Panc1 (cell line): ENCODE measurements at regions not wholly inside any gene's neighbourhood (a gene's known extent, or its start where the extent isn't known, plus 50 kb on each side); places are given as distances from the start of the nearest gene placed in this dataset.

ENCODE experiments used
- ATAC-seq: fragments of 200-7000 bp; cut with Tn5 transposase; 2 replicates; pipeline ENCODE4 v1.9.1; 2020; ENCODE audit warnings: mild to moderate bottlenecking, moderate library complexity
- BruUV-seq: library from RNA; stranded (reverse); fragments of 400-500 nt; replicated peaks from 2 replicates; lab custom pipeline; 2021; lab: Mats Ljungman, UMichigan
- CTCF ChIA-PET: fragments of 300-600 bp; sonication (Branson Sonifier 250); formaldehyde crosslinking; loops from one replicate; lab custom pipeline; 2022; ENCODE audit warnings: antibody characterized with exemption; lab: Charles Lee
- POLR2A ChIA-PET: fragments of 300-600 bp; sonication (Branson Sonifier 250); formaldehyde crosslinking; loops from one replicate; lab custom pipeline; 2022; ENCODE audit warnings: antibody characterized with exemption; lab: Charles Lee
- DNase-seq: peaks from one replicate; pipeline ENCODE4 v3.0.0-alpha.2; 2010; ENCODE audit warnings: low read depth, low spot score
- H3K27ac ChIP-seq: 2 replicates; pipeline ENCODE4 v1.5.1; 2011; ENCODE audit warnings: mild to moderate bottlenecking, low read length, inconsistent platforms
- H3K27me3 ChIP-seq: fragments of 200-500 bp; sonication (Bioruptor generic); 2 replicates; pipeline ENCODE4 v1.6.0; 2014; ENCODE audit warnings: low read length, inconsistent platforms; ENCODE audit not compliant: control insufficient read depth, insufficient read depth
- H3K36me3 ChIP-seq: fragments of 200-500 bp; sonication (Bioruptor generic); 2 replicates; pipeline ENCODE4 v1.5.1; 2014; ENCODE audit warnings: inconsistent platforms, mild to moderate bottlenecking, low read length, moderate library complexity; ENCODE audit not compliant: control insufficient read depth, insufficient read depth
- H3K4me1 ChIP-seq: 2 replicates; pipeline ENCODE4 v1.5.1; 2011; ENCODE audit warnings: inconsistent platforms, mild to moderate bottlenecking, low read length, moderate library complexity; ENCODE audit not compliant: control insufficient read depth, insufficient read depth
- H3K4me3 ChIP-seq, 2 experiments: 2 replicates each; pipeline ENCODE4 v1.5.1; 2011 to 2012; ENCODE audit warnings: low read depth in 2 of 2, low read length in 2 of 2, mild to moderate bottlenecking in 2 of 2, inconsistent platforms in 1 of 2, moderate library complexity in 1 of 2
- H3K9me3 ChIP-seq: fragments of 200-500 bp; sonication (Bioruptor generic); 2 replicates; pipeline ENCODE4 v1.5.1; 2014; ENCODE audit warnings: low read depth, mild to moderate bottlenecking, inconsistent platforms, low read length, moderate library complexity; ENCODE audit not compliant: control insufficient read depth, insufficient read depth
- POLR2AphosphoS5 ChIP-seq: IDR thresholded peaks from 2 replicates; pipeline ENCODE4 v1.6.1; 2012; ENCODE audit warnings: mild to moderate bottlenecking, low read depth, low read length, moderate library complexity
- SIN3A ChIP-seq: IDR thresholded peaks from 2 replicates; pipeline ENCODE4 v1.6.1; 2012; ENCODE audit warnings: low read depth, mild to moderate bottlenecking, low read length, moderate library complexity, borderline replicate concordance; ENCODE audit not compliant: insufficient read depth
- TCF7L2 ChIP-seq: IDR thresholded peaks from 2 replicates; pipeline ENCODE4 v1.6.1; 2011; ENCODE audit warnings: mild to moderate bottlenecking, low read depth, low read length, inconsistent platforms
- in situ Hi-C: cut with HindIII; loops from 2 replicates; pipeline ENCODE4 v1.10.0; 2016; ENCODE audit warnings: low sequenced_read_pairs, low pct_unique_long_range_greater_than_20kb
- intact Hi-C: fragments of 100-400 bp; cut with micrococcal nuclease; formaldehyde crosslinking; loops from one replicate; pipeline ENCODE4 v1.10.0; 2022; ENCODE audit not compliant: unreplicated experiment
- TF ChIP-seq, protein P1 (sequence below): fragments of 450-650 bp; IDR thresholded peaks from 2 replicates; pipeline ENCODE4 v1.5.1; 2017; ENCODE audit warnings: mild to moderate bottlenecking
- TF ChIP-seq, protein P2 (sequence below), 2 experiments: IDR thresholded peaks; 2 replicates each; pipeline ENCODE4 v1.6.1; 2011 to 2012; ENCODE audit warnings: low read depth in 2 of 2, control low read depth in 1 of 2, low read length in 1 of 2, mild to moderate bottlenecking in 1 of 2, moderate library complexity in 1 of 2; ENCODE audit not compliant: insufficient read depth in 1 of 2

DNA sequence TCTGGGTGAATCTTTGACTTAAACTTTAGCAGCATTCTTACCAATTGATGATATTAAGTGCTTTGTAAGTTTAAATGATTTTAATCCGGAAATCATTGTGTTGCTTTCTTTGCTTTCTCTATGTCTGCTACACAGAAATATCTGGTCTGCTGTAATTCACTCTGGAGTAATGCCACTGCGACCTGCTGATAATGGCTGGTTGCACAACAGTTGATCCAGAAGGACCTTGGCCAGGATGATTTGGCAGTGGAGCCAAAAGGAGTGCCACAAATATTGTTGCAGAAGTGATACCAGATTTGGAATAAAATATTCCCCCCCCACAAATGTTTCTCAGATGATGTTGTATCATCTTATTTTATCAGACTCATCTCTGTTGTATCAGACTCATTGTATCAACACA is 2063.9 kb downstream of the MRPL39 start:
- TF ChIP-seq TCF7L2 (no peak), POLR2AphosphoS5 (no peak), SIN3A (no peak)
- TF ChIP-seq, protein P1, sequence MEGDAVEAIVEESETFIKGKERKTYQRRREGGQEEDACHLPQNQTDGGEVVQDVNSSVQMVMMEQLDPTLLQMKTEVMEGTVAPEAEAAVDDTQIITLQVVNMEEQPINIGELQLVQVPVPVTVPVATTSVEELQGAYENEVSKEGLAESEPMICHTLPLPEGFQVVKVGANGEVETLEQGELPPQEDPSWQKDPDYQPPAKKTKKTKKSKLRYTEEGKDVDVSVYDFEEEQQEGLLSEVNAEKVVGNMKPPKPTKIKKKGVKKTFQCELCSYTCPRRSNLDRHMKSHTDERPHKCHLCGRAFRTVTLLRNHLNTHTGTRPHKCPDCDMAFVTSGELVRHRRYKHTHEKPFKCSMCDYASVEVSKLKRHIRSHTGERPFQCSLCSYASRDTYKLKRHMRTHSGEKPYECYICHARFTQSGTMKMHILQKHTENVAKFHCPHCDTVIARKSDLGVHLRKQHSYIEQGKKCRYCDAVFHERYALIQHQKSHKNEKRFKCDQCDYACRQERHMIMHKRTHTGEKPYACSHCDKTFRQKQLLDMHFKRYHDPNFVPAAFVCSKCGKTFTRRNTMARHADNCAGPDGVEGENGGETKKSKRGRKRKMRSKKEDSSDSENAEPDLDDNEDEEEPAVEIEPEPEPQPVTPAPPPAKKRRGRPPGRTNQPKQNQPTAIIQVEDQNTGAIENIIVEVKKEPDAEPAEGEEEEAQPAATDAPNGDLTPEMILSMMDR, result no peak
- TF ChIP-seq, protein P2, sequence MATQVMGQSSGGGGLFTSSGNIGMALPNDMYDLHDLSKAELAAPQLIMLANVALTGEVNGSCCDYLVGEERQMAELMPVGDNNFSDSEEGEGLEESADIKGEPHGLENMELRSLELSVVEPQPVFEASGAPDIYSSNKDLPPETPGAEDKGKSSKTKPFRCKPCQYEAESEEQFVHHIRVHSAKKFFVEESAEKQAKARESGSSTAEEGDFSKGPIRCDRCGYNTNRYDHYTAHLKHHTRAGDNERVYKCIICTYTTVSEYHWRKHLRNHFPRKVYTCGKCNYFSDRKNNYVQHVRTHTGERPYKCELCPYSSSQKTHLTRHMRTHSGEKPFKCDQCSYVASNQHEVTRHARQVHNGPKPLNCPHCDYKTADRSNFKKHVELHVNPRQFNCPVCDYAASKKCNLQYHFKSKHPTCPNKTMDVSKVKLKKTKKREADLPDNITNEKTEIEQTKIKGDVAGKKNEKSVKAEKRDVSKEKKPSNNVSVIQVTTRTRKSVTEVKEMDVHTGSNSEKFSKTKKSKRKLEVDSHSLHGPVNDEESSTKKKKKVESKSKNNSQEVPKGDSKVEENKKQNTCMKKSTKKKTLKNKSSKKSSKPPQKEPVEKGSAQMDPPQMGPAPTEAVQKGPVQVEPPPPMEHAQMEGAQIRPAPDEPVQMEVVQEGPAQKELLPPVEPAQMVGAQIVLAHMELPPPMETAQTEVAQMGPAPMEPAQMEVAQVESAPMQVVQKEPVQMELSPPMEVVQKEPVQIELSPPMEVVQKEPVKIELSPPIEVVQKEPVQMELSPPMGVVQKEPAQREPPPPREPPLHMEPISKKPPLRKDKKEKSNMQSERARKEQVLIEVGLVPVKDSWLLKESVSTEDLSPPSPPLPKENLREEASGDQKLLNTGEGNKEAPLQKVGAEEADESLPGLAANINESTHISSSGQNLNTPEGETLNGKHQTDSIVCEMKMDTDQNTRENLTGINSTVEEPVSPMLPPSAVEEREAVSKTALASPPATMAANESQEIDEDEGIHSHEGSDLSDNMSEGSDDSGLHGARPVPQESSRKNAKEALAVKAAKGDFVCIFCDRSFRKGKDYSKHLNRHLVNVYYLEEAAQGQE (IDR thresholded peaks at IDR 0.05; ENCODE audit: insufficient read depth in 1 of 2, low read depth in 2 of 2, low read length in 1 of 2), result no peak
- BruUV-seq, result no TSS peak
- no peak for DNase-seq
- Histone ChIP-seq H3K4me1 (no peaks in the 10 kb centered on the region), H3K36me3 (no peaks in the 10 kb centered on the region), H3K27me3 (no peaks in the 10 kb centered on the region), H3K9me3 (no peaks in the 10 kb centered on the region), H3K4me3 (no peak overlapping the region), H3K27ac (no peak overlapping the region)
- ChIA-PET CTCF (no interaction called here), POLR2A (no interaction called here)
- no peak for ATAC-seq
- in situ Hi-C loops, result no loop called here
- intact Hi-C loops, result no loop called here

DNA sequence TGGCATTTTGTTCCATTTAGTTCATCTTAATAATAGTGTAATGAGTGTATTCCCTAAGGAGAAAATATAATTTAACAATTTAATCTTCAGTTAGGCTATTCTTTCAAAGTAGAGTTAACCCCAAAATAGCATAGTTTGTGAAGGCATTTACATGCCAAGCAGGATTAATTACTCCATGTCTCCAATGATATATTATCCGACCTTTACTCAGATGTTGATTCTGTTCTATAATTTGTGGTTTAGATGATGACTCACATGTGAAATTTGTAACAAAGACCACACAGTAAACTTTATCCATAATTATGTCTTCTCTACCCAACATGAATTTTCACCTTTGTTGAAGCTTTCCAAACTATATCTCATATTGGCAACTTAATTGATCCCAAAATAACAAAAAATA is 2065.2 kb downstream of the MRPL39 start:
- in situ Hi-C loops, result no loop called here
- POLR2A ChIA-PET, result no interaction called here
- Histone ChIP-seq H3K27me3 (no peaks in the 10 kb centered on the region), H3K9me3 (no peaks in the 10 kb centered on the region), H3K4me1 (no peaks in the 10 kb centered on the region), H3K4me3 (no peak overlapping the region), H3K36me3 (no peaks in the 10 kb centered on the region), H3K27ac (no peak overlapping the region)
- intact Hi-C loops, result no loop called here
- TF ChIP-seq POLR2AphosphoS5, result no peak
- TF ChIP-seq, protein P2 (IDR thresholded peaks at IDR 0.05; ENCODE audit: insufficient read depth in 1 of 2, low read depth in 2 of 2, low read length in 1 of 2), result no peak
- TF ChIP-seq TCF7L2, result no peak
- TF ChIP-seq SIN3A, result no peak
- TF ChIP-seq, protein P1, result no peak
- DNase-seq (no peak), ATAC-seq (no peak)
- CTCF ChIA-PET, result no interaction called here
- no TSS peak for BruUV-seq
